ENCODE measurements at regions not wholly inside any gene's neighbourhood (a gene's known extent, or its start where the extent isn't known, plus 50 kb on each side); places are given as distances from the start of the nearest gene placed in this dataset.

- intact Hi-C loops (cut with DNase I; ENCODE audit: low total_unique reads), result no loop called here
- TF ChIP-seq POLR2A (IDR thresholded peaks at IDR 0.05) (no peak), POLR2AphosphoS5 (IDR thresholded peaks at IDR 0.05) (no peak)
- TF ChIP-seq, protein P1, sequence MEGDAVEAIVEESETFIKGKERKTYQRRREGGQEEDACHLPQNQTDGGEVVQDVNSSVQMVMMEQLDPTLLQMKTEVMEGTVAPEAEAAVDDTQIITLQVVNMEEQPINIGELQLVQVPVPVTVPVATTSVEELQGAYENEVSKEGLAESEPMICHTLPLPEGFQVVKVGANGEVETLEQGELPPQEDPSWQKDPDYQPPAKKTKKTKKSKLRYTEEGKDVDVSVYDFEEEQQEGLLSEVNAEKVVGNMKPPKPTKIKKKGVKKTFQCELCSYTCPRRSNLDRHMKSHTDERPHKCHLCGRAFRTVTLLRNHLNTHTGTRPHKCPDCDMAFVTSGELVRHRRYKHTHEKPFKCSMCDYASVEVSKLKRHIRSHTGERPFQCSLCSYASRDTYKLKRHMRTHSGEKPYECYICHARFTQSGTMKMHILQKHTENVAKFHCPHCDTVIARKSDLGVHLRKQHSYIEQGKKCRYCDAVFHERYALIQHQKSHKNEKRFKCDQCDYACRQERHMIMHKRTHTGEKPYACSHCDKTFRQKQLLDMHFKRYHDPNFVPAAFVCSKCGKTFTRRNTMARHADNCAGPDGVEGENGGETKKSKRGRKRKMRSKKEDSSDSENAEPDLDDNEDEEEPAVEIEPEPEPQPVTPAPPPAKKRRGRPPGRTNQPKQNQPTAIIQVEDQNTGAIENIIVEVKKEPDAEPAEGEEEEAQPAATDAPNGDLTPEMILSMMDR (IDR thresholded peaks at IDR 0.05), result no peak
- no peaks in the 10 kb centered on the region for H3K36me3 ChIP-seq
- H3K27ac ChIP-seq, result no peak overlapping the region
- DNase-seq (ENCODE audit: low spot score in 2 of 2), result no peak
- H3K4me1 ChIP-seq, result no peaks in the 10 kb centered on the region
- H3K9me3 ChIP-seq, result peaks cover 0 to 3% of the 10 kb centered on the region in 2 donors
- no peak overlapping the region for H3K4me3 ChIP-seq
- peaks cover 0 to 5% of the 10 kb centered on the region in 2 donors for H3K27me3 ChIP-seq
These were observed 280.7 kb downstream of the ASMT start for GRCh38 chrX:1895583-1895982.

DNA sequence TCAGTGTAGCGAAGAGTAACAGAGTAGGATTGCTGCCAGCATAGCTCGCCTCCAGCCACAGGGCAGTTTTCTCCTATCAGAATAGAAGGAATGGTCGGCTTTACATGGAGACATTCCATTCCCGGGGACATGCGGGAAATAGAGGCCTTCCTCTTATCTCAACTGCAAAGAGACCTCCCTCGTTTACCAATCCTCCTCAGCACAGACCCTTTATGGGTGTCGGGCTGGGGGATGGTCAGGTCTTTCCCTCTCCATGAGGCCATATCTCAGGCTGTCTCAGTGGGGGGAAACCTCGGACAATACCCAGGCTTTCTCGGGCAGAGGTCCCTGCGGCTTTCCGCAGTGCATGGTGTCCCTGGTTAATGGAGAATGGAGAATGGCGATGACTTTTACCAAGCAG lies 285.0 kb downstream of the ASMT start:
- TF ChIP-seq, protein P1 (IDR thresholded peaks at IDR 0.05), result no peak
- no peaks in the 10 kb centered on the region for H3K9me3 ChIP-seq
- H3K36me3 ChIP-seq, result no peaks in the 10 kb centered on the region
- H3K4me3 ChIP-seq, result no peak overlapping the region
- intact Hi-C loops (cut with DNase I; ENCODE audit: low total_unique reads), result no loop called here
- no peaks in the 10 kb centered on the region for H3K4me1 ChIP-seq
- H3K27me3 ChIP-seq, result peaks cover 0 to 5% of the 10 kb centered on the region in 2 donors
- H3K27ac ChIP-seq, result no peak overlapping the region
- no peak for DNase-seq (ENCODE audit: low spot score in 2 of 2)

DNA sequence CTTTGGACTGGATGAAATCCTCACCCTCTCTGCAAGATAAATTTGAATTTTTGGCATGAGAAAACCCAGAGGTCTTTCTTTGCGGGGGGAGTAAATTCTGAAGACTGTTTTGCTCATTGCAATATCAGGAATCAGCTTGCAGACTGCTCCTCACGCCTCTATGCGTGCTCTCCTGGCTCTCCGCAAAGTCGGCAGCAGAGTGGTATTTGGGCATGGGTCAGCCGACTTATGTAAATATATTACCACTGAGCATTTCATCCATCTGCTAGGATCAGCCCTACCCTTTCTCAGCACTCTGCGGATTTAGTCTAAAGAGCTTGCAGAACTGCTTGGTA lies 288.0 kb downstream of the ASMT start:
- no peak overlapping the region for H3K4me3 ChIP-seq
- no peaks in the 10 kb centered on the region for H3K36me3 ChIP-seq
- intact Hi-C loops (cut with DNase I; ENCODE audit: low total_unique reads), result no loop called here
- H3K9me3 ChIP-seq, result peaks cover 15 to 17% of the 10 kb centered on the region in 2 donors
- no peak for DNase-seq (ENCODE audit: low spot score in 2 of 2)
- H3K4me1 ChIP-seq, result no peaks in the 10 kb centered on the region
- no peak for TF ChIP-seq POLR2A (IDR thresholded peaks at IDR 0.05)
- TF ChIP-seq, protein P1 (IDR thresholded peaks at IDR 0.05), result no peak
- TF ChIP-seq POLR2AphosphoS5 (IDR thresholded peaks at IDR 0.05), result no peak
- H3K27ac ChIP-seq, result no peak overlapping the region
- H3K27me3 ChIP-seq, result no peaks in the 10 kb centered on the region

DNA sequence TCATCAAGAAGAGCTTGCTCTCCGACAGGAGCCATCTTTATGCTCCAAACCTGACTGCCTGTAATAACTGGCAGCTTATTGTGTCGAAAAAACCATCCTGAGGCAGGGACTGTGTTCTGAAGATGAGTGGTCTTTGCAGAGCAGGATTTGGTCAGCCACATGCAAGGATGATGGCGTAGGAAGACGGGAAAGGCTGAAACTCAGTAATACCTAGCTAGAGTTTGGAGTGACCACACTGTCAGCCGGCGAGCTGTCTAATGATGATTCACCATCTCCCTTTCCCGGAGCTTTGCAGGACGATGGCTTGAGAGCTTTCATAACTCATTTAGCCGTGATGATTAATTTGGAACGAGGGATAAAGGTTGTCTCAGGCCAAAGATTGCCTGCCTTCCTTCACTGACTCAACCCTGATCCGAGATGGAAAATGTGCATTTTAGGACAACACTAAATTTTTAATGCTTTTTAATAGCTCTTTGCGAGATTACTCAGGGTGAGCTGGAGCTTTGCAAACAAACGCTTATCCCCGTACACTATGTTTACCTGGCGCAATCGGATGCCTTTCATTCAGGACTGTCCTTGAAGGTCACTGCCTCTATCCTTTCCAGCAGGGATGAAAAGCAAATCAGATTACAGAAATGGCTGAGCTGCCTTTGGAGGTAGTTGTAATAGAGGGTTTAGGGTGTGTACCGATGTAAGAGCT lies 288.5 kb downstream of the ASMT start:
- Histone ChIP-seq H3K27ac (no peak overlapping the region), H3K27me3 (no peaks in the 10 kb centered on the region), H3K4me1 (no peaks in the 10 kb centered on the region), H3K4me3 (no peak overlapping the region), H3K36me3 (no peaks in the 10 kb centered on the region), H3K9me3 (peaks cover 15 to 17% of the 10 kb centered on the region in 2 donors)
- TF ChIP-seq POLR2A (IDR thresholded peaks at IDR 0.05), result no peak
- TF ChIP-seq, protein P1 (IDR thresholded peaks at IDR 0.05), result no peak
- TF ChIP-seq POLR2AphosphoS5 (IDR thresholded peaks at IDR 0.05), result no peak
- no peak for DNase-seq (ENCODE audit: low spot score in 2 of 2)
- intact Hi-C loops (cut with DNase I; ENCODE audit: low total_unique reads), result no loop called here

- TF ChIP-seq POLR2AphosphoS5 (IDR thresholded peaks at IDR 0.05), result no peak
- no peak for TF ChIP-seq POLR2A (IDR thresholded peaks at IDR 0.05)
- TF ChIP-seq, protein P1 (IDR thresholded peaks at IDR 0.05), result no peak
- H3K27ac ChIP-seq, result no peak overlapping the region
- no peaks in the 10 kb centered on the region for H3K4me1 ChIP-seq
- peaks cover 15 to 17% of the 10 kb centered on the region in 2 donors for H3K9me3 ChIP-seq
- intact Hi-C loops (cut with DNase I; ENCODE audit: low total_unique reads), result no loop called here
- no peaks in the 10 kb centered on the region for H3K27me3 ChIP-seq
- no peaks in the 10 kb centered on the region for H3K36me3 ChIP-seq
- no peak overlapping the region for H3K4me3 ChIP-seq
- no peak for DNase-seq (ENCODE audit: low spot score in 2 of 2)
These were observed 289.9 kb downstream of the ASMT start for GRCh38 chrX:1904663-1905218.
